H9 (cell line): ENCODE measurements at regions not wholly inside any gene's neighbourhood (a gene's known extent, or its start where the extent isn't known, plus 50 kb on each side); places are given as distances from the start of the nearest gene placed in this dataset.

Experiments
- DNase-seq: peaks from one replicate; pipeline ENCODE4 v3.0.0-alpha.2; 2017
- H2AFZ ChIP-seq: one replicate; pipeline ENCODE4 v1.6.1; 2013; ENCODE audit warnings: mild to moderate bottlenecking, low read length, control low read depth, moderate library complexity
- H2AK5ac ChIP-seq: 2 replicates; pipeline ENCODE4 v1.6.1; 2013; ENCODE audit warnings: low read length, control low read depth, mixed read lengths; ENCODE audit not compliant: insufficient read length
- H2BK120ac ChIP-seq: one replicate; pipeline ENCODE4 v1.6.1; 2013; ENCODE audit warnings: low read depth, mild to moderate bottlenecking, low read length, control low read depth, inconsistent platforms; ENCODE audit not compliant: poor library complexity, severe bottlenecking
- H2BK12ac ChIP-seq: 2 replicates; pipeline ENCODE4 v1.6.1; 2013; ENCODE audit warnings: low read length, control low read depth, mixed read lengths, low read depth; ENCODE audit not compliant: insufficient read length
- H2BK15ac ChIP-seq: 2 replicates; pipeline ENCODE4 v1.6.1; 2013; ENCODE audit warnings: low read depth, low read length, control low read depth
- H2BK20ac ChIP-seq: one replicate; pipeline ENCODE4 v1.6.1; 2013; ENCODE audit warnings: low read depth, mild to moderate bottlenecking, low read length, control low read depth, inconsistent platforms; ENCODE audit not compliant: poor library complexity, severe bottlenecking
- H2BK5ac ChIP-seq: 2 replicates; pipeline ENCODE4 v1.6.1; 2013; ENCODE audit warnings: low read length, control low read depth, mixed read lengths; ENCODE audit not compliant: insufficient read length
- H3K14ac ChIP-seq: 2 replicates; pipeline ENCODE4 v1.6.1; 2013; ENCODE audit warnings: low read length, control low read depth; ENCODE audit not compliant: insufficient read depth
- H3K18ac ChIP-seq: 2 replicates; pipeline ENCODE4 v1.6.1; 2013; ENCODE audit warnings: low read depth, mild to moderate bottlenecking, mixed read lengths, low read length, control low read depth; ENCODE audit not compliant: insufficient read length
- H3K23ac ChIP-seq: 2 replicates; pipeline ENCODE4 v1.6.1; 2013; ENCODE audit warnings: low read length, control low read depth, mixed read lengths, low read depth; ENCODE audit not compliant: insufficient read length
- H3K23me2 ChIP-seq: 2 replicates; pipeline ENCODE4 v1.6.1; 2013; ENCODE audit warnings: low read depth, mild to moderate bottlenecking, mixed read lengths, low read length, control low read depth; ENCODE audit not compliant: insufficient read length, poor library complexity, severe bottlenecking
- H3K27ac ChIP-seq: 2 replicates; pipeline ENCODE4 v1.5.1; 2013; ENCODE audit warnings: low read length, control low read depth, mixed read lengths, low read depth; ENCODE audit not compliant: insufficient read length
- H3K27me3 ChIP-seq: 2 replicates; pipeline ENCODE4 v1.6.1; 2013; ENCODE audit warnings: low read length, control low read depth, inconsistent platforms; ENCODE audit not compliant: insufficient read depth
- H3K4ac ChIP-seq: 2 replicates; pipeline ENCODE4 v1.6.1; 2013; ENCODE audit warnings: low read depth, mild to moderate bottlenecking, control low read depth, inconsistent platforms, low read length, moderate library complexity
- H3K4me1 ChIP-seq: 2 replicates; pipeline ENCODE4 v1.6.1; 2013; ENCODE audit warnings: low read length, control low read depth, inconsistent platforms; ENCODE audit not compliant: insufficient read depth
- H3K4me2 ChIP-seq: 2 replicates; pipeline ENCODE4 v1.6.1; 2013; ENCODE audit warnings: low read length, control low read depth, mixed read lengths; ENCODE audit not compliant: insufficient read length, insufficient read depth
- H3K56ac ChIP-seq: 2 replicates; pipeline ENCODE4 v1.6.1; 2013; ENCODE audit warnings: low read depth, mild to moderate bottlenecking, mixed read lengths, low read length, control low read depth; ENCODE audit not compliant: insufficient read length
- H3K79me1 ChIP-seq: 2 replicates; pipeline ENCODE4 v1.6.1; 2013; ENCODE audit warnings: low read depth, mild to moderate bottlenecking, moderate library complexity, low read length, control low read depth, inconsistent platforms; ENCODE audit not compliant: insufficient read depth, poor library complexity, severe bottlenecking
- H3K79me2 ChIP-seq: 2 replicates; pipeline ENCODE4 v1.6.1; 2013; ENCODE audit warnings: low read length, control low read depth, inconsistent platforms; ENCODE audit not compliant: insufficient read depth
- H3K9ac ChIP-seq: 2 replicates; pipeline ENCODE4 v1.6.1; 2013; ENCODE audit warnings: low read length, control low read depth, mixed read lengths; ENCODE audit not compliant: insufficient read length; ENCODE audit errors: extremely low read depth
- H3K9me3 ChIP-seq: one replicate; pipeline ENCODE4 v1.6.1; 2013; ENCODE audit warnings: low read depth, low read length, inconsistent platforms; ENCODE audit not compliant: control insufficient read depth
- H3T11ph ChIP-seq: one replicate; pipeline ENCODE4 v1.6.1; 2013; ENCODE audit warnings: mild to moderate bottlenecking, low read length, control low read depth, inconsistent platforms
- H4K20me1 ChIP-seq: one replicate; pipeline ENCODE4 v1.6.1; 2013; ENCODE audit not compliant: control insufficient read depth, insufficient read length, insufficient read depth
- H4K5ac ChIP-seq: 2 replicates; pipeline ENCODE4 v1.6.1; 2013; ENCODE audit warnings: low read depth, mild to moderate bottlenecking, mixed read lengths, low read length, control low read depth; ENCODE audit not compliant: insufficient read length
- H4K8ac ChIP-seq: replicated peaks from 2 replicates; pipeline ENCODE4 v1.6.1; 2013; ENCODE audit warnings: low read length, control low read depth, mixed read lengths, low read depth; ENCODE audit not compliant: insufficient read length
- H4K91ac ChIP-seq: 2 replicates; pipeline ENCODE4 v1.6.1; 2013; ENCODE audit warnings: low read depth, mild to moderate bottlenecking, moderate library complexity, mixed read lengths, low read length, control low read depth; ENCODE audit not compliant: insufficient read length
- H3K27ac Mint-ChIP-seq, 3 experiments: 2 replicates in 2 of 3; 3 replicates in 1 of 3; pipeline ENCODE4 v1.8.0; 2020 to 2021; ENCODE audit warnings: mixed read lengths in 3 of 3, mild to moderate bottlenecking in 1 of 3, moderate library complexity in 1 of 3
- H3K27me3 Mint-ChIP-seq: 2 replicates; pipeline ENCODE4 v1.8.0; 2021; ENCODE audit warnings: low read depth, mild to moderate bottlenecking, moderate library complexity, mixed read lengths
- H3K36me3 Mint-ChIP-seq, 3 experiments: 2 replicates in 2 of 3; 3 replicates in 1 of 3; pipeline ENCODE4 v1.8.0; 2020 to 2021; ENCODE audit warnings: low read depth in 3 of 3, mixed read lengths in 3 of 3; ENCODE audit not compliant: insufficient read depth in 1 of 3
- H3K4me1 Mint-ChIP-seq, 2 experiments: 2 replicates each; pipeline ENCODE4 v1.8.0; 2020; ENCODE audit warnings: mixed read lengths in 2 of 2
- H3K4me3 Mint-ChIP-seq, 2 experiments: 2 replicates in 1 of 2; 3 replicates in 1 of 2; pipeline ENCODE4 v1.8.0; 2020 to 2021; ENCODE audit warnings: mild to moderate bottlenecking in 2 of 2, mixed read lengths in 2 of 2, moderate library complexity in 1 of 2
- H3K9me3 Mint-ChIP-seq, 2 experiments: 2 replicates in 1 of 2; 3 replicates in 1 of 2; pipeline ENCODE4 v1.8.0; 2020; ENCODE audit warnings: mild to moderate bottlenecking in 2 of 2, mixed read lengths in 2 of 2, moderate library complexity in 1 of 2
- CTCF ChIP-seq: fragments of 200-600 bp; sonication (generic); conservative IDR thresholded peaks from 3 replicates; pipeline ENCODE4 v1.8.0; 2021; ENCODE audit warnings: antibody characterized with exemption, mild to moderate bottlenecking
- WGBS: extraction: QIAGEN DNeasy Blood & Tissue Kit; methylation state at CpG from one replicate; pipeline ENCODE4 v1.1.7; 2013; ENCODE audit warnings: missing lambda C conversion rate, low lambda C conversion rate, mixed read lengths; ENCODE audit not compliant: insufficient read length; ENCODE audit errors: extremely low coverage; 5-methylcytosine and 5-hydroxymethylcytosine counted together

GRCh38 chr2:2422621-2423020, 91.5 kb upstream of the MYT1L start:
- no peaks in the 10 kb centered on the region for H3K9me3 ChIP-seq
- H3K23ac ChIP-seq = no peak overlapping the region
- no peak overlapping the region for H3K9ac ChIP-seq
- Mint-ChIP-seq H3K27me3 (no peaks in the 10 kb centered on the region), H3K36me3 (peaks cover 0 to 2% (median 0%) of the 10 kb centered on the region in 3 experiments; a peak in 1 of 7 replicates), H3K4me1 (peaks cover 11 to 13% of the 10 kb centered on the region in 2 experiments), H3K4me3 (no peak overlapping the region), H3K27ac (peak overlapping the region; percentile 52 to 79 (median 70); a peak in 3 of 7 replicates), H3K9me3 (no peaks in the 10 kb centered on the region)
- H3K79me2 ChIP-seq = no peaks in the 10 kb centered on the region
- H3K14ac ChIP-seq = no peak overlapping the region
- H2BK5ac ChIP-seq = no peak overlapping the region
- H2AFZ ChIP-seq = no peak overlapping the region
- H3K4me2 ChIP-seq = no peak overlapping the region
- peak overlapping the region; percentile 65 for H3K18ac ChIP-seq
- H3K4ac ChIP-seq = no peak overlapping the region
- H3K27me3 ChIP-seq = no peaks in the 10 kb centered on the region
- no peak overlapping the region for H3T11ph ChIP-seq
- no CpG with 5 or more reads among the region's 5 CpGs for WGBS
- no peak overlapping the region for H2BK12ac ChIP-seq
- peaks cover 6% of the 10 kb centered on the region; the same call in 1 of the 2 replicates for H3K4me1 ChIP-seq
- no peaks in the 10 kb centered on the region for H3K23me2 ChIP-seq
- no peak overlapping the region for H2BK20ac ChIP-seq
- H3K79me1 ChIP-seq = no peaks in the 10 kb centered on the region
- DNase-seq = no peak
- H4K8ac ChIP-seq = no peak overlapping the region
- no peaks in the 10 kb centered on the region for H4K20me1 ChIP-seq
- peak overlapping the region; percentile 2 for H3K27ac ChIP-seq
- H4K91ac ChIP-seq = no peak overlapping the region
- H2BK120ac ChIP-seq = no peak overlapping the region
- H4K5ac ChIP-seq = no peak overlapping the region
- no peak overlapping the region for H2AK5ac ChIP-seq
- no peak overlapping the region for H2BK15ac ChIP-seq
- H3K56ac ChIP-seq = no peak overlapping the region
- TF ChIP-seq CTCF = no peak
